PC-3 (cell line): ENCODE measurements at regions not wholly inside any gene's neighbourhood (a gene's known extent, or its start where the extent isn't known, plus 50 kb on each side); places are given as distances from the start of the nearest gene placed in this dataset.

Experiments
- ATAC-seq: fragments of 200-7000 bp; cut with Tn5 transposase; 2 replicates; pipeline ENCODE4 v1.9.1; 2020; ENCODE audit warnings: mild to moderate bottlenecking, moderate library complexity
- BruUV-seq: library from RNA; stranded (reverse); fragments of 400-500 nt; replicated peaks from 2 replicates; lab custom pipeline; 2021; lab: Mats Ljungman, UMichigan
- CTCF ChIA-PET: fragments of 300-600 bp; sonication (Branson Sonifier 250); formaldehyde crosslinking; loops from one replicate; lab custom pipeline; 2022; ENCODE audit warnings: antibody characterized with exemption; lab: Charles Lee
- POLR2A ChIA-PET: fragments of 300-600 bp; sonication (Branson Sonifier 250); formaldehyde crosslinking; loops from one replicate; lab custom pipeline; 2022; ENCODE audit warnings: antibody characterized with exemption; ENCODE audit not compliant: unreplicated experiment; lab: Charles Lee
- DNase-seq: peaks from one replicate; pipeline ENCODE4 v3.0.0-alpha.2; 2015
- H2AFZ ChIP-seq: fragments of 300-600 bp; sonication (generic); 2 replicates; pipeline ENCODE4 v1.6.0; 2016; ENCODE audit warnings: antibody characterized with exemption, low read length
- H3F3A ChIP-seq: fragments of 300-600 bp; sonication (generic); one replicate; pipeline ENCODE4 v1.6.0; 2017; ENCODE audit warnings: antibody characterized with exemption, low read length, control low read depth, mild to moderate bottlenecking; ENCODE audit not compliant: unreplicated experiment
- H3K27ac ChIP-seq: fragments of 300-600 bp; sonication (generic); 2 replicates; pipeline ENCODE4 v1.5.1; 2016; ENCODE audit warnings: mild to moderate bottlenecking, low read length
- H3K27me3 ChIP-seq: fragments of 300-600 bp; sonication (generic); 2 replicates; pipeline ENCODE4 v1.6.1; 2016; ENCODE audit warnings: low read length, mixed read lengths
- H3K36me3 ChIP-seq: fragments of 300-600 bp; sonication (generic); 2 replicates; pipeline ENCODE4 v1.6.1; 2016; ENCODE audit warnings: low read depth, mixed run types, low read length, mixed read lengths
- H3K4me1 ChIP-seq: fragments of 300-600 bp; sonication (generic); 2 replicates; pipeline ENCODE4 v1.5.1; 2016; ENCODE audit warnings: low read length; ENCODE audit not compliant: insufficient read depth
- H3K4me2 ChIP-seq: fragments of 300-600 bp; sonication (generic); 2 replicates; pipeline ENCODE4 v1.6.0; 2016; ENCODE audit warnings: low read length
- H3K4me3 ChIP-seq: fragments of 300-600 bp; sonication (generic); 2 replicates; pipeline ENCODE4 v1.5.1; 2016; ENCODE audit warnings: mild to moderate bottlenecking, low read length, mixed read lengths
- H3K79me2 ChIP-seq: fragments of 300-600 bp; sonication (generic); 2 replicates; pipeline ENCODE4 v1.6.1; 2017; ENCODE audit warnings: low read length, mixed read lengths
- H3K9ac ChIP-seq: fragments of 300-600 bp; sonication (generic); 2 replicates; pipeline ENCODE4 v1.6.0; 2016; ENCODE audit warnings: mild to moderate bottlenecking, low read length
- H3K9me2 ChIP-seq: fragments of 300-600 bp; sonication (generic); replicated peaks from 2 replicates; pipeline ENCODE4 v1.6.1; 2016; ENCODE audit warnings: mixed run types, low read length, mixed read lengths
- H3K9me3 ChIP-seq: fragments of 300-600 bp; sonication (generic); 2 replicates; pipeline ENCODE4 v1.6.1; 2016; ENCODE audit warnings: low read length, mixed read lengths
- H4K20me1 ChIP-seq: fragments of 300-600 bp; sonication (generic); 2 replicates; pipeline ENCODE4 v1.6.1; 2016; ENCODE audit warnings: low read length, mixed read lengths
- CTCF ChIP-seq: fragments of 300-600 bp; sonication (generic); conservative IDR thresholded peaks from 2 replicates; pipeline ENCODE4 v1.5.1; 2017; ENCODE audit warnings: antibody characterized with exemption, low read depth, mild to moderate bottlenecking, low read length
- EZH2 ChIP-seq: fragments of 300-600 bp; sonication (generic); IDR thresholded peaks from one replicate; pipeline ENCODE4 v1.6.1; 2017; ENCODE audit warnings: antibody characterized with exemption, mild to moderate bottlenecking, low read length; ENCODE audit not compliant: unreplicated experiment
- EZH2phosphoT487 ChIP-seq: fragments of 300-600 bp; sonication (generic); IDR thresholded peaks from 2 replicates; pipeline ENCODE4 v1.6.1; 2018; ENCODE audit warnings: mild to moderate bottlenecking, antibody characterized with exemption, low read length, borderline replicate concordance
- intact Hi-C: fragments of 100-400 bp; cut with micrococcal nuclease; formaldehyde crosslinking; loops from 2 replicates; pipeline ENCODE4 v1.9.0; 2023

- no TSS peak for BruUV-seq
- DNase-seq (no peak), ATAC-seq (no peak)
- H3K9me2 ChIP-seq = no peaks in the 10 kb centered on the region
- H3K27me3 ChIP-seq = no peaks in the 10 kb centered on the region
- no peak overlapping the region for H3K27ac ChIP-seq
- no peaks in the 10 kb centered on the region for H3K79me2 ChIP-seq
- ChIA-PET POLR2A (no interaction called here), CTCF (no interaction called here)
- no peaks in the 10 kb centered on the region; the same call in 1 of the 2 replicates for H3K4me1 ChIP-seq
- no peaks in the 10 kb centered on the region for H4K20me1 ChIP-seq
- TF ChIP-seq EZH2phosphoT487 = no peak
- no peak for TF ChIP-seq EZH2
- TF ChIP-seq CTCF = no peak
- no peak overlapping the region for H3K4me2 ChIP-seq
- no peaks in the 10 kb centered on the region for H3K36me3 ChIP-seq
- H3K9ac ChIP-seq = no peak overlapping the region
- intact Hi-C loops = no loop called here
- H2AFZ ChIP-seq = no peak overlapping the region
- H3K9me3 ChIP-seq = no peaks in the 10 kb centered on the region
- H3F3A ChIP-seq = no peaks in the 10 kb centered on the region
- H3K4me3 ChIP-seq = no peak overlapping the region
These were observed 179.1 kb upstream of the RAI14 start for GRCh38 chr5:34476941-34477565.

DNA sequence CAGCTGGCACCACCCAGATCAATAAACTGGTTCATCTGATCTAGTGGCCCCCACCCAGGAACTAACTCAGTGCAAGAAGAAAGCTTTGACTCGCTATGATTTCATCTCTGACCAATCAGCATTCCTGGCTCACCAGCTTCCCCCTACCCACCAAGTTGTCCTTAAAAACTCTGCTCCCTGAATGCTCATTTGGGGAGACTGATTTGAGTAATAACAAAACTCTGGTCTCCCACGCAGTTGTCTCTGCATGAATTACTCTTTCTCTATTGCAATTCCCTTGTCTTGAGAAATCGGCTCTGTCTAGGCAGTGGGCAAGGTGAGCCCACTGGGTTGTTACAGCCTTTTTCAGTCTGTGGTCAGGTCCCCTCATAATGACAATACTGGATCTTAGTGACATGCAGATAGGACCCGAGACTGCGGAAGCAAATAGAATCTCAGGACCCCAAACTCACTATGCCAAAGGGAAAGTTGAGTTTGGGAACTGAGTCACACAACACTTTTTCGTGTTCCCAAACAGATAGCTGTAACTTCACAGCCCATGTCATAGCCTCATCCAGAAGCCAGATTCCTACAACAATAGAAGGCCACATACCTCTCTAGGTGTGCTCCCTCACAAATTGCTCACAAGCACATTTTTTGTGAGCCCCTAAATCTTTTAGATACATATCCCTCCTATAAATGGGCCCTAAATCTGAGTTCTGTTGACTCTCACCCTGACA lies 175.2 kb upstream of the RAI14 start:
- BruUV-seq = no TSS peak
- H2AFZ ChIP-seq = no peak overlapping the region
- ChIA-PET POLR2A (no interaction called here), CTCF (no interaction called here)
- no peaks in the 10 kb centered on the region for H3K9me3 ChIP-seq
- peaks cover 5% of the 10 kb centered on the region for H3F3A ChIP-seq
- ATAC-seq (no peak), DNase-seq (no peak)
- H3K36me3 ChIP-seq = no peaks in the 10 kb centered on the region
- intact Hi-C loops = no loop called here
- no peak overlapping the region for H3K4me3 ChIP-seq
- H3K79me2 ChIP-seq = no peaks in the 10 kb centered on the region
- H3K27ac ChIP-seq = no peak overlapping the region
- no peaks in the 10 kb centered on the region for H4K20me1 ChIP-seq
- TF ChIP-seq CTCF = no peak
- TF ChIP-seq EZH2 = no peak
- TF ChIP-seq EZH2phosphoT487 = no peak
- no peaks in the 10 kb centered on the region for H3K27me3 ChIP-seq
- peaks cover 18% of the 10 kb centered on the region for H3K4me1 ChIP-seq
- no peak overlapping the region for H3K9ac ChIP-seq
- H3K9me2 ChIP-seq = no peaks in the 10 kb centered on the region
- H3K4me2 ChIP-seq = no peak overlapping the region

GRCh38 chr5:34483442-34484033 lies 172.6 kb upstream of the RAI14 start:
- intact Hi-C loops = no loop called here
- CTCF ChIA-PET = no interaction called here
- POLR2A ChIA-PET = no interaction called here
- Histone ChIP-seq H3K4me1 (peaks cover 41% of the 10 kb centered on the region), H3K27me3 (no peaks in the 10 kb centered on the region), H3K79me2 (no peaks in the 10 kb centered on the region), H3K36me3 (no peaks in the 10 kb centered on the region), H3K9ac (no peak overlapping the region), H3K9me2 (no peaks in the 10 kb centered on the region), H4K20me1 (no peaks in the 10 kb centered on the region), H3K4me3 (no peak overlapping the region), H3K9me3 (no peaks in the 10 kb centered on the region), H3K4me2 (no peak overlapping the region), H3K27ac (no peak overlapping the region), H3F3A (peaks cover 9% of the 10 kb centered on the region), H2AFZ (no peak overlapping the region)
- BruUV-seq = no TSS peak
- no peak for DNase-seq
- no peak for TF ChIP-seq EZH2
- no peak for TF ChIP-seq EZH2phosphoT487
- no peak for TF ChIP-seq CTCF
- no peak for ATAC-seq
